ENCODE measurements at regions not wholly inside any gene's neighbourhood (a gene's known extent, or its start where the extent isn't known, plus 50 kb on each side); places are given as distances from the start of the nearest gene placed in this dataset.

DNA sequence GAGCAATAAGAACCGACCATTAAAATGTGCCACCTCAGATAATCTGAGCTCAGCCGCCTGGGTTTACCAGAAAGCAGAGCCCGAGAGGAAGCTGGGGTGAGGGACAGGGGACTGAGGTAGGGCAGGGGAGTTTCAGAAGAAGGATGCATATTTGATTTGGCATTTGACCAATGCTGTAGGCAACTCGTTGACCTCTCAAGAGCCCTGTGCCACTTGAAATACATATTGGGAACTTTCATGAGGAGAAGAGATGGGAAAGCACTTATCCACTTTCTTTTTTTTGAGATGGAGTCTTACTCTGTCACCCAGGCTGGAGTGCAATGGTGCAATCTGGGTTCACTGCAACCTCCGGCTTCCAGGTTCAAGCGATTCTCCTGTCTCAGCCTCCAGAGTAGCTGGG, 148.4 kb upstream of the SPRED2 start:
- TF ChIP-seq, protein P1, sequence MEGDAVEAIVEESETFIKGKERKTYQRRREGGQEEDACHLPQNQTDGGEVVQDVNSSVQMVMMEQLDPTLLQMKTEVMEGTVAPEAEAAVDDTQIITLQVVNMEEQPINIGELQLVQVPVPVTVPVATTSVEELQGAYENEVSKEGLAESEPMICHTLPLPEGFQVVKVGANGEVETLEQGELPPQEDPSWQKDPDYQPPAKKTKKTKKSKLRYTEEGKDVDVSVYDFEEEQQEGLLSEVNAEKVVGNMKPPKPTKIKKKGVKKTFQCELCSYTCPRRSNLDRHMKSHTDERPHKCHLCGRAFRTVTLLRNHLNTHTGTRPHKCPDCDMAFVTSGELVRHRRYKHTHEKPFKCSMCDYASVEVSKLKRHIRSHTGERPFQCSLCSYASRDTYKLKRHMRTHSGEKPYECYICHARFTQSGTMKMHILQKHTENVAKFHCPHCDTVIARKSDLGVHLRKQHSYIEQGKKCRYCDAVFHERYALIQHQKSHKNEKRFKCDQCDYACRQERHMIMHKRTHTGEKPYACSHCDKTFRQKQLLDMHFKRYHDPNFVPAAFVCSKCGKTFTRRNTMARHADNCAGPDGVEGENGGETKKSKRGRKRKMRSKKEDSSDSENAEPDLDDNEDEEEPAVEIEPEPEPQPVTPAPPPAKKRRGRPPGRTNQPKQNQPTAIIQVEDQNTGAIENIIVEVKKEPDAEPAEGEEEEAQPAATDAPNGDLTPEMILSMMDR (conservative IDR thresholded peaks at IDR 0.05): no peak
- no peak for TF ChIP-seq ZFX (IDR thresholded peaks at IDR 0.05)

Data from C4-2B (cell line).